ENCODE measurements at regions not wholly inside any gene's neighbourhood (a gene's known extent, or its start where the extent isn't known, plus 50 kb on each side); places are given as distances from the start of the nearest gene placed in this dataset.

DNA sequence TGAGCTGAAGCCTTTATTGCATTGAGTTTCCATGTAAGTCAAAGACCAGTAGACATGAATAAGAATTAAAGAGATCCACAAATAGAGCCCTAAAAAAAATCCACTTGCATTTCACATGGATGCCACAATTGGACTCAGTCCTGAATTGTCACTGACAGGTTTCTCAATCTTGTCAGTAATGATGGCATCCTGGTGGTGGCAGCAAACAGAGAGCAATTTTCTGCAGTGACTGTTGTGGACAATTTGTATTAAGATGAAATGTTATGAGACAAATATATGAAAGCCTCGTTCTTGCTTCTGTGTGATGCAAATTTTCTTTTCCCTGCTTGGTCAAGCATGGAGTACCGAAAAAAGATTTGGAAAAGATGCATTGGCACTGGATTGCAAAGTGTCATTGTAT, 278.9 kb downstream of the SAMD5 start:
- intact Hi-C loops (cut with DNase I): no loop called here

DNA sequence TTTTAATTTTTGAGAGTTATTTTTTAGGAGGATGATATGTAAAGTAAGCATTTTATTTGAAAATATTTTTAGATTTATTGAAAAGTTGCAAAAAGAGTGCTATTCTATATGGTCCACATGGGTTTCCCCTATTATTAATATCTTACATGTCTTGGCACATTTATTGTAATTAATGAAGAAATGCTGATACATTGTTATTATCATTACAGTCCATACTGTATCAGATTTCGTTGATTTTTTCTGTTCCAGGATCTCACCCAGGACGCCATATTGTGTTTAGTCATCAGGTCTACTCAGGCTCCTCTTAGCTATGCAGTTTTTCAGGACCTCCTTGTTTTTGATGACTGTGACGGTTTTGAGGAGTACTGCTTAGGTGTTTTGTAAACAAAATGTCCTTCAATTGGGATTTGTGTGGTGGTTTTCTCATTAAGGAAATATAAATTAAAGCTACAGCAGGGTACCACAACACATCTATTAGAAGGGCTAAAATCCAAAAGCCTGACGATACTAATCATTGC, 281.0 kb downstream of the SAMD5 start:
- intact Hi-C loops (cut with DNase I): no loop called here
- DNase-seq (ENCODE audit: low spot score): no peak

More for the DNA sequence above, 278.9 kb downstream of the SAMD5 start:
- DNase-seq (ENCODE audit: low spot score): no peak

DNA sequence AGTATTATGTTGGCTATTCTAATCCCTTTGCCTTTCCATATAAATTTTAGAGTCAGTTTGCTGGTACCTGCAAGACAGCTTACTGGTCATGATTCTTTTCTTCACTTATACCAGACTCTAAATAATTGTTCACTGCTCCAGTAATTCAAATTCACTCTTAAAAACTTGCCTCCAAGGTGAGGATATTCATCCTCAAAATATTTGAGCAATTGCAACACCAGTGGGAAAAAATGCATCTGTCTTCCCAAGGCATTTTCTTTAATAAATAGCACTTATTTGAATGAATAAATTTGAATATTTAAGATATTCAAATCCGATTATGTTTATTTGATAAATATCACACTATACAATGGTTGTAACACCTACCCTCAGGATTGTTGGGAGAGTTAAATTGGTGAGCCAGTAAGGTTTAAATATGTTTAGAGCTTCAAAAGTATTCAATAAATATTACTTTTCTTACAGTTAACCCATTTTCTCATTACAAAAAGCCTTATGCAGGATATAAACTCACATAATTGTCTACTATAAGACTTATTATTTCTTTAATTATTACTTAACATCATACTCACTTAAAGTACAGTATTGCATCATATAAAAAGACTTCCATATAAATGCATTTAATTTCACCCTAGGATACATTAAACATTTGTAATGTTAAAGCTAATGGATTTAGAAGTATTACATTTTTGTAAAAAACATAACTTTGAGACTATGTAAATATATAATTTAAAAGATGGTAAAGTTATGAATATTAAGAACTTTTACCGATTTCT, 285.6 kb downstream of the SAMD5 start:
- intact Hi-C loops (cut with DNase I): no loop called here
- DNase-seq (ENCODE audit: low spot score): no peak

DNA sequence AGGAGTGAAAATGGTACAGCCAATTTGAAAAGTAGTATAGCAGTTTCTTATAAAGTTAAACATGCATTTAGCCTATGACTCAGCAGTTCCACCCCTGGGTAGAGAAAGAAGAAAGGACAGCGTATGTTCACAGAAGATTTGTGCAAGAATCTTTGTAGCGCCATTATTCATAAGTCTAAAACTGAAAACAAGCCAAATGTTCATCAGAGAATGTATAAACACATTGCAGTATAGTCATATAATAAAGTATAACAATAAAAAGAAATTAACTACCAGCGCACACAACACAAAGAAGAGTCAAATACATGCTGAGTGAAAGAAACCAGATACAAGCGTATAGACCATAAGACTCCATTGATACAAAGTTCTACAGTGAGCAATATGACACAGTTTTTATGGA, 294.0 kb downstream of the SAMD5 start:
- DNase-seq (ENCODE audit: low spot score): no peak
- intact Hi-C loops (cut with DNase I): no loop called here

DNA sequence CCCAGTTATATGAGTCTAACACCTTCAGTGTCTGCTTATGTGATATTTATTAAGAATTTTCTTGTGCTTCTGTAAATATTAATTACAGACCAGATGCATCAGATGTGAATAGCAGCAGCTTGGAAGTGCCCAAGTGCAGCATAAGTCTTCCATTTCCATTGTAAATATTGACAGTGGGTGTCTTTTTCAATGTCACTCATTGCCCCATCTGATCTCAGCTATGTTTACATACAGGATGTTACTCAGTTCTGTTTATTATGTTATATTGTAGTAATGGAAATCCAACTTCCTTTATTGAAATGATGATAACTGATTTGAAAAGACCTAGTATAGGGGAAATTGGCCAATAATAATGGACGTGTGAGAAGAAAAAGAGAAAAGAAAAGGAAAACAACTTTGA, 296.7 kb downstream of the SAMD5 start:
- no peak for DNase-seq (ENCODE audit: low spot score)
- intact Hi-C loops (cut with DNase I): no loop called here

DNA sequence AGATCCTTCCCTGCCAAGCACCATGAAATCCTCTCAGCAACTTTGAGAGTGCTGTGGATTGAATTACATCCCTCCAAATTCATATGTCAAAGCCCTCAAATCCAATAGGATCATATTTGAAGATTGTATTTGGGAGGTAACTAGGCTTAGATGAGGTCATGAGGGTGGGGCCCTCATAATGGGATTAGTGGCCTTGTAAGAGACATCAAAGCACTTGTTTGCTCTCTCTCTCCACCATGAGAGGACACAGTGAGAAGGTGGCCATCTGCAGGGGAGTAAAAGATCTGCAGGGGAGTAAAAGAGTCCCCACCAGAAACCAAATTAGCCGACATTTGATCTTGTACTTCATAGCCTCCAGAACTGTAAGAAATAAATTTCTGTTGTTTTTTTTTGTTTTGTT, 298.2 kb downstream of the SAMD5 start:
- intact Hi-C loops (cut with DNase I): no loop called here
- no peak for DNase-seq (ENCODE audit: low spot score)

DNA sequence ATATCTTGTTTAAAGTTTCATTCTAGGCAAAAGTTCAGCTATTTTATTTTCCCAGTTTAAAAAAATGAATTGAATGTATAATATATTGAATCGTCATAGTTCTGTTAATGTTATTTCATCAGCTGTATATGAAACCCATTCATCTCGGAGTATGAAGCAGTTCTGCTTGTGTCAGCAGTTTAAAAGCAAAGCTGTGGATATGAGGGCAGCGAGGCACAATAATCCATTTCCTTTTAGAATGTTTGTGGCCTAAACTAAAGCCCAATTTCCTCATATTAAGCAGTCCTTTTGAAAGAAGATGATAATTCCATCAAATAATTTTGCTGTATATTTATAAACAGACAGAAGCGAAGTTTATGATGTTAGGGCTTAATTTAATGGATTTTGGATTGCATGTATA, 300.1 kb downstream of the SAMD5 start:
- no peak for DNase-seq (ENCODE audit: low spot score)
- intact Hi-C loops (cut with DNase I): no loop called here

DNA sequence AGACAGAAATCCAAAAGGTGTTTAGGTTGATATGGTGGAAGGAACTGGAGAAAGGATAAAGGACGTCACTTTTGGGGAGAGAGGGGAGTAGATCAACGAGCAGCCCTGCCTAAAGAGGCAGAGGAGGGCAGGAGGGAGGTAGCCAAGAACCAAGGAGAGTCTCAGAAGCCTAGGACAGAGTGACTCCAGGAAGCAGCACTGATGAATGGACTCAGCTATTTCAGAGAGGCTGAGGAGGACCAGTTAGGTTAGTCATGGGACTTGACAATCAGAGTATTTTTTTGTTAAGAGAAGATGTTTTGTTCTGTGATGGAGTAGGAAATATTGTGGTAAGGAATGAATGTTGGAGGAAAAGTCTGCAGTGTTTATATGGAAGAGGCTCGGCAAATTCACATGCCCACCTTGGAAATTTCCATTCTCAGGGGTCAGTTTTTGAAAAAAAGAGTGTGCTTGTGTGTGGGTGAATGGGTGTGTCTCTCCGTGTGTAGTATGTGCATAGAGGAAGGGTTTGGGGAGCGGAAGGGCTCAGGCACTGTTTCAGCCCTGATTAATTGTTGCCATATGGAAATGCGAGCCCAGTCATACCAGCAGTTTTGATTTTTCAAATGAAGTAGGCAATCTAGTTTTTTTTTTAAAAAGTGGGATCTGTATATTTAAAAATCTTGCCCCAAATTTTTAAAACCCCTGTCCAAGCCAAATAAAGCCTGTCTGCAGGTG, 303.6 kb downstream of the SAMD5 start:
- DNase-seq (ENCODE audit: low spot score): no peak
- intact Hi-C loops (cut with DNase I): no loop called here

DNA sequence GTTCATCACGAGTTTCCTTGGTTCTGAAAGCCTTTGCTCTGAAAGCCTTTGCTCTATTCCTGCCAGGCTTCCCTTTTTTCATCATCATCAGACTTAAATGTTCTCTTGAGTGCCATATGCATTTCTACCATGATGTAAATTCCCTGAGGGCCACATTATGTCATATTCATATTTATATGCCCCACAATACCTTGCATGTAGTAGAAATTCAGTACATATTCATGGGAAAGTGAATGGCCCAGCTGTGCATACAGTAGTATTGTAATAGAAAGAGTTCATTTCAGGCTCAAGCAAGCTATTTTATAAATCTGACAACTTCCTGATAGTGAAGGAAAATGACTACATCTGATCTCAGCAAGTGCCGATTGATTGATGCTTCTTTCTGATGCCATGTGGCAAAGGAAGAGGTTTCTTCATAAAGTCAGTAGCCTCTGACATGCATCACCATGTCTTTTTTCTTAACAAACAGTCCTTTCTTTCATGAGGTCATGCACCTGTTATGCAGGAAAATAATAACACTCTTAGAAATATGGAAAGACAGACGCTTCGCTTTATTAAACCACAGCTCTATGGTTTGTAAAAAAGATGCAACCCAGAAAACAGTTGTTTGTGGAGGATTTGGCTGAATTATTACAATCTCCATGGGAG, 308.7 kb downstream of the SAMD5 start:
- intact Hi-C loops (cut with DNase I): no loop called here
- DNase-seq (ENCODE audit: low spot score): no peak

DNA sequence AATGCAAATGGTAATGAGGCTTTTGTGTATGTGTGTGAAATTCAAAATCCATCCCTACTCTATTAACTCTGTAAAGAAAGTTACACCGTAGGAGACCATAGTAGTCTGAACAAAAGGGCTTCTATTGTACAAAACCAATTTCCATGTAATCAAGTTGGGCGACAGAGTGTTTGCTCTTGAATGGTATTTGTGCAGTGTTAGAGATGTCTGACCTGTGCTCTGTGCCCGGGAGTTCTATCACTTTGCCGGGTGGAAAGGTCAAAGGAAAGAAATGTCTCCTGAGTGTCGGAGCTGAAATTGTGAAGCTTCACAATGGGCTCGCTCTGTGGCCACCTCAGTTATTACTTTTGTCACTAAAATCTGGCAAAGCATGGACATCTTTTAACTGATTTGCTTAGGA, 312.0 kb downstream of the SAMD5 start:
- no peak for DNase-seq (ENCODE audit: low spot score)
- intact Hi-C loops (cut with DNase I): no loop called here

DNA sequence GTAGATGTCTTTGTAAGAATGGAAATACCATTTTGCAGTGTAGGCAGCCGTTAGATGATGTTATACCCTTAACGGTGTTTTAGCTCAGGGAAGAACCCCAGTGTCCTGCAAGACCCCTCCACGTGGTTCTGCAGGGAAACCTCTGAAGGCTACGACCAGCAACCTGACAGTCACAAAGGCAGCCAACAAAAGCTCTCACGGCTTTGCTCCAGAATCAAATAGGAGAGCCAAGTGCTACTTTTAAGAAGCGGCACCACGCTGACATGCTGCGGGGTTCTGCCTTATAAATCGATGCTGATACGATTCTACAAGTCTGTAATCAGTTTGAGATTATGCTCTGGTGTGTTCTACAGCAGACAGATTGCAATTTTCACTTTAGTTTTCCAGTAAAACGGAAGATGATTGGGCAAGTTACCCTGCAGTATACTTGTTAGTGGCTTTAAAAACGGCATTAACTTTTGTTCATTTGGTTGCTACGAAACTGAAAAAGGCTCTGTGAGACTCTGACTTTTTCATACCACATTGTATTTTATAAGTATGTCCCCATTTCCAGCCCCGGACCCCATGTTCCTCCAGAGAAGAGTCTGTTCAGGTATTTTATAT, 312.9 kb downstream of the SAMD5 start:
- intact Hi-C loops (cut with DNase I): no loop called here

DNA sequence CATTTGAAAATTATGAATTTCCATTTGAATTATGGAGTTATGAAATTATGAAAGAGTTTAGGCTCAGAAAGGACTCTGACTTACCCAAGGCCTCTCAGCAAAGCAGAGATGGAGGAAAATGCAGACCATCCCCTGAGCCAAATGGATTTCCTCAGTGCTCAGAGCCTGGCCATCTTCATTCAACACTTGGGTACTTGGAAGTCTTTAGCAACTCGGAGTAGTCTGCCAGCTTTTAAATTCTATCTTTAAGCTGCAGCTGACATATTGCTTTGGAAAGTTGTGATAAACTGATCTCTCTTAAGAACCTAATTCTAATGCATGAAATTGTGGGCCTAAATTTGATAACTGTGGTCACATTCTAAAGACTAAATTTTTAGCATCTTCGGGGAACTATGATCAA, 315.4 kb downstream of the SAMD5 start:
- no peak for DNase-seq (ENCODE audit: low spot score)
- intact Hi-C loops (cut with DNase I): no loop called here

More for the DNA sequence above, 312.9 kb downstream of the SAMD5 start:
- no peak for DNase-seq (ENCODE audit: low spot score)

DNA sequence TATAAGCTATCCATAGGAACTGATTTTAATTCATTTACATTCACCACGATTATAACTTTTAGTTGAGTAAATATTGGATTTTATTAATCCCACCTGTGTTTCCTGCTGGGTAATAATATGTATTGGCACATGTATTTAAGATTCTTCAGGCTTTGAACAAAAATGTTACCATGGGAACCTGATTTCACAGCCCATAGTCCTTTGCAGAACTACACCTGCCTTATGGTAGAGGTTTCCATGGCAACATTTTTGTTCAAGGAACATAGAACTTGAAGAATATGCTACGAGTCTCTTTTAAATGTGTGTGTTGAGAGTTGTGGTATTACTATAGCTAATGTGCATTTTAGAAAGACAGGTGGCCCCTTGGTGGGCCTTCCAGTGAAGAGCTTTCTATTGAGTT, 317.4 kb downstream of the SAMD5 start:
- intact Hi-C loops (cut with DNase I): no loop called here
- DNase-seq (ENCODE audit: low spot score): no peak

DNA sequence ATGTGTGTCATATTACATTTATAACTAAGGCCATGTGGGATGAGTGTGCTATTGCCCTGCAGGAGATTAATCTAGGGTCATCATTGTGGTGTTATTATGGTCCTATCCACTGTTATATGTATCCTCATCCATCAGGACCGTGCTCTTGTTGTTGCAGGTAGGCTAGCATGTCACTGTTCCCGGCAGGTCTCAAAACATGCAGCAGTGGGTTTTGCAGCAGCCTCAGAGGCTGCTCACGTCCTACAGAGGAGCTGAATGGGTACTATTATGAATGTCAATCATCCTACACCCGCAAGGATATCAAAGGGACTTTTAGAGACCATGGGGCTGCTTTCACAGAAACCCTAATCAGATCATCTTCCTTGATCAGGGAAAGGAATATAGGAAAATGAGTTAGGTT, 318.2 kb downstream of the SAMD5 start:
- intact Hi-C loops (cut with DNase I): no loop called here
- DNase-seq (ENCODE audit: low spot score): no peak

DNA sequence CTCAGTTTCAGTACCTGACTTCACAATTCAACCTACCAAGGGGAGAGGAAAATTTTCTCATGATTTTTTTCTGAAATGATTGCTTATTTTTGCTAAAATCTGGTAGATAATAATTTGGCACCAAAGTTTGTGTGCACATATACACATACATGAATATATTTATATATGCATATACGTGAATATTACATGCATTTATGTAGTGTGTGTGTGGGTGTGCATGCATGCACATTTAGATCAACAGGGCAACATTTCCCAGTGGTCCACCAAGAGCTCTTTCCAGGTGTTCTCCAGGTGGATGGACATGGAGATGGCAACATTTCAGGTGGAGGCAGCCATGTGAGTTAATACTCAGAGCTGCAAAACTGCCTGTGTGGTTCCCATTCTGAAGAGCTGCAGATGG, 320.9 kb downstream of the SAMD5 start:
- intact Hi-C loops (cut with DNase I): no loop called here

DNA sequence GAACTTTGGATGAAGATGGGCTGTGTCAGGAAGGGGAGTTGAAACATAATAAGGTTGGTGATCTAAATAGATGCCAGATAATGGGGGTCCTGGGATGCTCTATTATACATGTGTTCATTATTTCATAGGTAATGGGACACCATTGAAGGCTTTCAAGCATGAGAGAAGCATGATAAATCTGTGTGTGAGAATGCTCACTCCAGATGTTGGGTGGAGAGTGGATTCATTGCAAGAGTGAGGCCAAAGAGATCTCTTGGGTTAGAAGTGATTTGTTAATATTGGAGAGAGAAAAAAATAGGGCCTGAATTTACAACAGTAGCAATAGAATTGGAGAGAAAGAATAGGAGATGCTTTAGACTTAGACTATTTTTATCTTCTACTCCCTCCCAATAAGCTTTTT, 321.3 kb downstream of the SAMD5 start:
- intact Hi-C loops (cut with DNase I): no loop called here
- DNase-seq (ENCODE audit: low spot score): no peak

More for the DNA sequence above, 320.9 kb downstream of the SAMD5 start:
- no peak for DNase-seq (ENCODE audit: low spot score)

DNA sequence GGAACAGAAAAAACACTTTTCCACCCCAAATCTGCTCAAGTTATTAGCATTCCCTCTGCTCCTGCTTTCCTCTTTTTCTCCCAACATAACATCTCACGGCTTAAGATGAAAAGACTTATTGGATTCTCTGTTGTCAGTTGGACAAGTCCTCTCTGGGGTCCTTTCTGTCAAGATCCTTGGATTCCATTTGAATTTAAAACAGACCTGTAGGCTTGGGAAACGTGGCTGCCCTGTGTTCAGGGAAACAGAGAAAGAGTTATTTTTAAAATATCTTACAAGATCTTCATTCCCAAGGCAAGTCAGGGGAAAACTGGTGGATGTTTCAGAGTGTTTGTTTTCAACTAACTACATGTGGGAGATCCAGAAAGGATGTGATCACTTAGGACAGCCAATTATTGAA, 322.9 kb downstream of the SAMD5 start:
- intact Hi-C loops (cut with DNase I): no loop called here
- no peak for DNase-seq (ENCODE audit: low spot score)

DNA sequence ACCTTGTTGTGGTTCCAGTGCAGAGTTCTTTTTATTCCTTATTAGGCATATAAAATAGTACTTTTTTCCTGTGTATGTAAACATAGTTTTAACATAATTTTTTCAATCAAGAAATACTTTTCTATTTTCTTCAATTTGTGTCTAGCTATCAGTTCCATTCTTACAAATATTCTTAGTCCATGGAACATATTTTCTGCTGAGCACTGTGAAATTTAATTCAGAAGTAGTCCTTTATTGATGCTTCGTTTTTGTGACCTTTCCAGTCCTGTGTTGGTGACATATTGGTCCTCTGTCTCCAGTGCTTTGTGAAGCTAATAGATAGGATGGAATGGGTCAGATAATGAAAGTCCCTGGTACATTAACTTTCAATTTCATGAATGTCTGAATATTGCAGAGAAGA, 325.1 kb downstream of the SAMD5 start:
- intact Hi-C loops (cut with DNase I): no loop called here
- DNase-seq (ENCODE audit: low spot score): no peak

DNA sequence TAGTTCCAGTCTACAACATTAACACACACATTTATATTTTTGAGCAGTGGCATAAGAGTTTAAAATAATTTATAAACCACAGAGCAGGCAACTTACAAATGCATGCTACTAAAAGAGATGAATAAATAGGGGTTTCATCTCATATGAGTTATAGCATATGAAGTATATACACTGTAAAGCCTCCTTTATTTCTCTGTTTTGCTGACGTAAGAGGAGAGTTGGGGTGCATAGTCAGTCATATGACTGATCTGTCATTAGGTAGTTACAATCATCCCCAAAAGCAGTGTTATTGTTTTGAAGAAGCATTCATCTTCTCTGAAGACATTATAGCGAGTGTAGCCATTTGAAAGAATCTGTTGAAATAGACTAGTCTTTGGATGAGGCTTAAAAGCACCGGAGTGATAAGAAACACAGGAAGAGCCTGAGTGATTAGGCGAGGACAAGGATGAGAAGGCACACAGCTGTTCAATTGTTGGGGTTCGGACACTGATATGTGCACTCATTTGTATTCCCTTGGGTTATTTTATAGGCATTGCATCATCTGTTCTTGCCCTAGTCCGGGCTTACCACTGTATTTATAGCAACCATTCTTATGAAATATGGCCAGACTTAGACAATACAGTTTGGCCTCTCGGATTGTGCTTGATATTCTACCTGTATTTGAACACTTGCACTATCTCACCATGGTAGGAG, 325.7 kb downstream of the SAMD5 start:
- DNase-seq (ENCODE audit: low spot score): no peak
- intact Hi-C loops (cut with DNase I): no loop called here

Measured in posterior vena cava (tissue), 2 donors.